HG03565 (cell line): ENCODE measurements at regions not wholly inside any gene's neighbourhood (a gene's known extent, or its start where the extent isn't known, plus 50 kb on each side); places are given as distances from the start of the nearest gene placed in this dataset.
"Not testable (repeated sequence)": the region's sequence is repeated elsewhere in the genome, so short reads cannot be mapped to it uniquely, and the experiment has no call there.

ENCODE experiments used
- ATAC-seq: cut with Tn5 transposase; IDR thresholded peaks from one replicate; pipeline ENCODE4 v1.9.1; 2021; ENCODE audit warnings: mild to moderate bottlenecking, moderate library complexity; ENCODE audit not compliant: unreplicated experiment

DNA sequence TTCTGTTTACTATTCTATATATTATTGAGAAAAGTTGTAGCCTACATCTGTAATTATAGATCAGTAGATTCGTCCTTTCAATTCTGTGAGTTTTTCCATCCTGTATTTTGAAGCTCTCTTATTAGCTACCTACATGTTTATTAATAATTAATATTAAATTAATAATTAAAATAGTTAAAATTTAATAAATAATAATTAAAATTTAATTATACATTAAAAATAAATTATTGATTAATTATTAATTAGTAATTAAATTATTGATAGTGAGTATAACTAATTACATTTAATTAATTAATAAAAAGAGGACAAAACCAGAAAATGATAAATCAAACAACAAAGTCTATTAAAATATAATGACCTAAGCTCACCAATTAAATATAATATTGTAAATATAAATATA is 606.6 kb upstream of the ROBO1 start:
- ATAC-seq, result no peak

DNA sequence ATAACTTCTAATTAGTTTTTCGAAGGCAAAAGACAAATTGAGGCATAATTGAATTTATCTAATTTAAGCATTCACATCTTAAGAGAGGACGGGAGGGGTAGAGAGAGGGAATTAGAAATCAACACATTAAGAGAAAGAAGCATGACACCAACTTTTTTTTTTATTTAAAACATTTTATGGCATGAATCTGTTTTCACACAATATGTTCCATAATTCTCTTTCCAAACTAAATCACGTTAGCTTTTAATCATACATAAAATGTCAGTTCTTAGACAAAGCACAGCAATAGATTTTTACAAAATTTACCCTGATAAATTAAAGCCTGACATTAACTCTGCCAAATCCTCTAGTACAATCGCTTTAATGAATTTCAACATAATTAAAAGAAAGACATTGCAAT is 600.8 kb upstream of the ROBO1 start:
- ATAC-seq, result no peak

DNA sequence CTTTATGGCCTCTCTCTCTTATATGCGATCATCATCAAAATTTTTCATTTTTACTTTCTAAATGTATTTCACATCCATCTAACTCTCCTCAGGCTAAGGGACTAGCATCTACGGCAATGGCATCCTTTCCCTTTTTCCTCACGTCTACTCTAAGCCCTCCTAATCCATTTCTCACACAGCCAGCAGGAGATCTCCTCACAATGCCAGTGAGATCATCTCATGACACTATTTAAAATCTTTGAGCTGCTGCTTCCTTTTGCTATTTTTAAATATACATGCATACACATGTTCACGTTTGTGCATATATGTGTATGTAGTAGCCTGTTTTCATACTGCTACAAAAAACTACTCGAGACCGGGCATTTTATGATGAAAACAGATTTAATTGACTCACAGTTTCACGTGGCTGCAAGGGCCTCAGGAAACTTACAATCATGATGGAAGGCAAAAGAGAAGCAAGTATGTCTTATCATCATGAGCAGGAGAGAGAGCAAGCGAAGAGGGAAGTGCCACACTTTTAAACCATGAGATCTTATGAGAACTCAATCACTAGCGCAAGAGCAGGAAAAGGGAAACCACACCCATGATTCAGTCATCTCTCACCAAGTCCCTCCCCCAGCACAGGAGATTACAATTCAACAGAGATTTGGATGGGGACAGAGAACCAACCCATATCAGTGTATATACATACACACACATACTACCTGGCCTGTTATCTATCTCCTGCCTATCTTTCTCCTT is 599.2 kb upstream of the ROBO1 start:
- no peak for ATAC-seq

DNA sequence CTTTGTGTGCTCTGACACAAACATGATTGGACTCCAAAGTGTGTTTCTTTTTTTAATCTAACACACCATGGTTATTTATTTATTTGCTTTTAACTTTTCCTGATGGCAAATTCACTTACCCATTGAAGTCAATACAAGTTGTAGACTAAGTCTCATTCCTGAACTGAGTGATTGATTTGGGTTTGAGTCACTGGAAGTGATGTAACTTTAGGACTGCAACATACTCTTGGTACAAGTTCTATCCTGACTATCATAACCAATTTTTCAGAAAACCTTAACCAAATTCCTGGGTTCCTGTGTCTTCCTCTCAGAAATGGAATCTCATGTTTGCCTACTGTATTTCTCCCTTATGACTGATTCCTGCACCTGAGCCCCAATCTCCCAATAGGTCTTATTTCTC is 590.0 kb upstream of the ROBO1 start:
- ATAC-seq, result no peak

DNA sequence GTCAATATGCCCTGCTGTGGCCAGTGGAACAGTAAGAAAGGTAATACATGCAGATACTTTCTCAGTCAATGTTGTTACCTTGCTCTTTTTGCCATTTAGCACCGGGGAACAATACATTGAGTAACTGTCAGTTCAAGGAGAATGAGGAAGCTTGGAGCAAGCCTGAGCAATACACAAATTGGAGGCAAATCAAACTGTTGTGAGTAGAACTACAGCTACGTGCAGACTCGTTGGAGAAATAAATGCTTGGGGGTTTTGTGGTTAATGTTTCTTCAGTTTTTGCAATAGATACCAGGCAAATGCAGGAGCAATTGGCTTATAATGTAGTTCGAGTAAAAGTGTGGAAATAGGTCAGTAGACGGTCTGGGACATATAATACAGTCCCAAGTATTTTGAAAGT is 587.3 kb upstream of the ROBO1 start:
- ATAC-seq, result no peak

DNA sequence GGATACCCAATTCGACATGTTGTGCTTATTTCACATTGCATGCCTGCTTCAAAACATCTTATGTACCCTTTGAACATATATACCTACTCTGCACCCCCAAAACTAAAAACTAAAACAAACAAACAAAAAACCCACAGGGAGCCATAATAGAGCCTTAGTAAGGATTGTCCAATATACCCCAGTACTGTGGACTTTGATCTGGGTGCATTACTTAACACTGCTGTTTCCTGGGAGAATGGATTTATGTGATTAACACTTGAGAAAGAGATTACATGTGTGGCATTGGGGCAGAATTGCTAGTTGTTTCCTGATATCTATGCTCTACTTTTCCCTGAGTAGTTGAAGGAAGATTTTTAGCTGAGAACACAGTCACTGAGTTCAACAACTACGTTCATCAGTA is 583.4 kb upstream of the ROBO1 start:
- ATAC-seq, result no peak

DNA sequence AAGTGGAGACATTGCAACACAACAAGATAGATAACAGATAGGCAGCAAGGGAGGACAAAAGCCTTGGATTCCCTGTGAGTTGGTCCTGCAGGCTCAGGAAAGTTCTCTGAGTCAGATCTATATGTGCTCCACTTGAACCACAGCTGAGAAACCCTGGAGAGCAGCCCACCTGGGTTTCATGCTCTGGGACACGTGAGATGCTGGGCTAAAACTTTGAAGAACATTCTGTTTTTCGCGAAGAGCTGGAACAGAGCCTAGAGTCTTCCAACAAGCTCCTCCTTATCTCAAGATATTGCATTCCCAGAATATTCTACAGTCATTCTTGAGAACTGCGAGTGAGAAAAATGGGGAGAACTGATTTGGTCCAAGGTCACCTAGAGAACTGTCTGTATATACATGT is 583.0 kb upstream of the ROBO1 start:
- no peak for ATAC-seq

DNA sequence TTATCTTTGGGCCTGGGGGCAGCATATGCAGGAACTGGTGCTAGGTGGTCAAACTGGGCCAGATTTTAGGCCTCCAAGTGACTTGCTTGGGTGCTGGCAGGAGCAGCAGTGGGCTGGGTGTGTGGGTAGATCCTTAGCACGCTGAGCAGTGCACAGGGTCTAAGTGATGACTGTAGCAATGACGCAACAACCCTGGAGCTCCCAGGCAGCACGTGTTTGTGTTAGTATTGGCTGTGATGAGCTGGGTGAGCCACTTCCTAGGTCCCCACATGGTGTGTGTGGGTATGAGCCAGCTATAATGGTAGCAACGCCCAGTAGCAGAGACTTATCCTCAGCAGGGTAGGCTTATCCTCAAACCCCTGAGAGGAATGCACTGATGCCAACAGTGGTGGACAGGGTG is 570.6 kb upstream of the ROBO1 start:
- no peak for ATAC-seq

DNA sequence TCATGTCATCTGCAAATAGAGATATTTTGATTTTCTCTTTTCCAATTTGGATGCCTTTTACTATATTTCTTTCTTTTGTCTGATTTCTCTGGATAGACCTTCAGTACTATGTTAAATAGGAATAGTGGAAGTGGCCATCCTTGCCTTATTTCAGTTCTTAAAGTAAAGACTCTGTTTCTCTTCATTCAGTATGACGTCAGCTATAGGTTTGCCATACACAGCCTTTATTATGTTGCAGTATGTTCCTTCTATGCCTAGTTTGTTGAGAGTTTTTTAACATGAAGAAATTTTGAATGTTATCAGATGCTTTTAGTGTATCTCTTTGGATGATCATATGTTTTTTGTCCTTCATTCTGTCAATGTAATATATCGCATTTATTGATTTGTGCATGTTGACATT is 566.7 kb upstream of the ROBO1 start:
- no peak for ATAC-seq

DNA sequence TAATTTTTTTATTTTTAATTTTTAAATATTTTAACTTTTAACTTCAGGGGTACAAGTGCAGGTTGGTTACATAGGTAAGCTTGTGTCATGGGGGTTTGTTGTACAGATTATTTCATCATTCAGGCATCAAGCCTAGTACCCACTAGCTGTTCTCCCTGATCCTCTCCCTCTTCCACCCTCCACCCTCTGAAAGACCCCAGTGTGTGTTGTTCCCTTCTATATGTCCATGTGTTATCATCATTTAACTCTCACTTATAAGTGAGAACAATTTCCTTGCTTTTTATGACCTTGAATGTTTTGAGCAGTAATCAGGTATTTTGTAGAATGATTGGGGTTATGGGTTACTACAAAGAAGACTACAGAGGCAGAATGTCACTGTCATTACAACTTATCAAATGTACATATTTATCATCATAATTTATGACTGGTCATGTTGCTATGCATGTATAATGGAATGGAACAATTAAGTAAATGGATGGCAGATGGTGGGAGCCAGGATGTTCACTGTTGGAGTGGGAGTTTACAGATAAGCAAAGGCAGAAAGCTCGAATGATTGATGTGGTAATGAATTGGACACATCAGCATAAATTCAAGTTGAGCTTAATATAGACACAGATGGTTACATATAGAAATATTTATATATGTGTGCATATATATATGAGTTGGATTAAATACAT is 563.8 kb upstream of the ROBO1 start:
- no peak for ATAC-seq

DNA sequence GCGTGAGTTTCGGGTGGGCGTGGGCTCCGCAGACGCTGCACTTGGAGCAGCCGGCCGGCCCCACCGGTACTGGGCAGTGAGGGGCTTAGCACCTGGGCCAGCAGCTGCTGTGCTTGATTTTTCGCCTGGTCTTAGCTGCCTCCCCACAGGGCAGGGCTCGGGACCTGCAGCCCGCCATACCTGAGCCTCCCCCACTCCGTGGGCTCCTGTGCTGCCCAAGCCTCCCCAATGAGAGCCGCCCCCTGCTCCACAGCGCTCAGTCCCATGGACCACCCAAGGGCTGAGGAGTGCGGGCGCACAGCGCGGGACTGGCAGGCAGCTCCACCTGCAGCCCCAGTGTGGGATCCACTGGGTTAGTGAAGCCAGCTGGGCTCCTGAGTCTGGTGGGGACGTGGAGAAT is 546.7 kb upstream of the ROBO1 start:
- ATAC-seq, result not testable (repeated sequence)

DNA sequence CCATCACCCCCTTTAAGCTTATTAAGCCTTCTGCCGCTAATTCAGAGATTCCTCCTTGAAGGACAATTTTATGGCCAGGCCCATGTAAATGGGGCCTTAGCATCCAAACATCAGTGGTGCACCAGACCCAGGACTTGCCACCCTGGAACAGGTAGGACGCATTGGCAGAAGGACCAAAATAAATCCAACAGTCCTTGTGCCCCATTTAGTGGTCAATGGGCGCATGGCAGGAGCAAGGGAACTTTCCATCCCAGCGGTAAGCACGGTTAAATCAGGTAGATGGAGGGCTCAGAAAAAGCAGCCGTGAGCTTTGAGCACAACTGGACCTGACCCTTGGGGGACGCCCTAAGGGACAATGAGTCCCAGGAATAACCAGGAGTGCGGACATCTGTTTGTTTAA is 540.8 kb upstream of the ROBO1 start:
- no peak for ATAC-seq

DNA sequence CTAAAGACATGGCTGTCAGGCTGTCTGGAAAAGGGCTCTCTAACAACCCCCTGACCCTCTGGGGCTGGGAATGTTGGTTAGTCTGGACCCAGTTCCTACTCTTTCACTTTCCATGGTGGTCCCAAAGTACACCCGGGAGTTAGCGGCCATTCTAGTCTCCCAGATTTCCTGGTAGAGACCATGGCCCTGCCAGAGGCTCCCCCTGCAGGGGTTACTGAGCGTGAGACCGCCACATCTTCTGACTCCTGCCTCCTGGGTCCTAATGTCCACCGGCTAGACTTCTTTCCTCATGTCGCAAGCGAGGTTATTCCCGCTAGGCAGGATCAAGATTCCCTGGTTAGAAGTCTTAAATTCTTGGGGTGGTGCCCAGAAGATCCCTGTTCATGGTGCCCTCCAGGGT is 540.0 kb upstream of the ROBO1 start:
- ATAC-seq, result no peak

DNA sequence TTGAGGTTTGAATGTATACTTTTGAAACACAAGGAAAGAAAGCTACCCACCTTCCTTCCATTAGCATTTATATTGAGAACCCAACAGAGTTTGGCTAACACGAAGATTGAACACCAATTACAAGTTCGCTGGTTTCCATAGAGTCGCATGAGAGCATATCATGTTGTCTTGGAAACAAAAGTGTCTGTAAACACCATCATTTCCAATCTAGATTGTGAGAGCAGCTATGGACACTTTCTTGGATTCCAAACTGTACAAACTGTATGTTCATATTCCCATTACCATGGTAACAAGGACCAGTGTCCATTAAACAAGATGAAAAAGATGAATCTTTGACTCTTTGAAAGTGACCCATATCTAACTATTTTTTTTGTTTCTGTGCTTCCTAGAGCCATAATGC is 529.9 kb upstream of the ROBO1 start:
- ATAC-seq, result no peak

DNA sequence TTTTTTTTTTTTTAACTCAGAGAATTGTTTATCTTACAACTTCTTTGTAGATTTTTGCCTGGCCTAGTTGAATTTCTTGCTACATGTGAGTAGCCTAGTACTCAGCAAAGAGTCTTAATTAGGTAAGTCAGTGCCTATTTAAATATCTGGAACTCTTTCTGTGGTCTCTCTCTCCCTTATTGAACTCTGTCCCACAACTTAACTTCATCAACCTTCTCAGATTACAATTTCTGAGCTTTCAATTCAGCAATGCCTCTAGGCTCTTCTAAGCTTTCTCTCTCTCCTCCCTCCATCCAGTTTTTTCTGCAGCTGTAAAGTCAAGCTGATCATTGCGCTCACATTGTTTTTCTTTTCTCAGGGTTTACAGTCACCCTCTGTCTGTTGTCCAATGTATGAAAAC is 517.6 kb upstream of the ROBO1 start:
- ATAC-seq, result no peak

DNA sequence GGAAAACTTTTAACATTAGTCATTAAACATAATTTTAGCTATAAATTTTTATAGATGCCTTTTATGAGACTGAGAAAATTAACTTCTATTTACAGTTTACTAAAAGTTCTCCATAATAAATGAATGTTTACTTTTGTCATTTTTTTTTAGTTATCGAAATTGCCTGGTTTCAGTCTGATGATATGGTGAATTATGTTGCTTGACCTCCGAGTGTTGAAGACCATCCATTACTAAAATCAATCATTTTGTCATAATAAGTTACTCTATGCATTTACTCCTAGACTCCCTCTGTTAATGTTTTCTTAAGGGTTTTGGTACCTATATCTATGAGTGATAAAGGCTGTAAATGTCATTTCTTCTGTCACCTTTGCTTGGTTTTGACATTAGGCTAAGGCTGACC is 516.0 kb upstream of the ROBO1 start:
- ATAC-seq, result no peak

DNA sequence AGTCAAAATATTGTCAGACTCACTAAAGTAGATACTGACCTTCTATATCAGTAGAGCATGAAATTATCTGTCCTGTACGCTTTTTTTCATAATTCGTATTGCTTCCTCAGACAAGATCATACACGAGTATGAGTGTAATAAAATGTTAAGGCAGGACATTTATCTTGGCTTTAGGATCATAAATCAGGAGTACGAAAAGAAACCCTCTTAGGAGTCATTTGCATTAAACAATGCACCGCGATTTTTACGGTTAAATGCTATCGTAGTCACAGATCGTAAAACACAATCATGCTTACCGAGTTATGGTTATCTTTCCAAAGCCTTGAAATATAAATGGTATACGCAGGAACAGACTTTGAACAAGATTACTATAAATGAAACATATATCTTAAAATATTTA is 510.3 kb upstream of the ROBO1 start:
- ATAC-seq, result no peak

DNA sequence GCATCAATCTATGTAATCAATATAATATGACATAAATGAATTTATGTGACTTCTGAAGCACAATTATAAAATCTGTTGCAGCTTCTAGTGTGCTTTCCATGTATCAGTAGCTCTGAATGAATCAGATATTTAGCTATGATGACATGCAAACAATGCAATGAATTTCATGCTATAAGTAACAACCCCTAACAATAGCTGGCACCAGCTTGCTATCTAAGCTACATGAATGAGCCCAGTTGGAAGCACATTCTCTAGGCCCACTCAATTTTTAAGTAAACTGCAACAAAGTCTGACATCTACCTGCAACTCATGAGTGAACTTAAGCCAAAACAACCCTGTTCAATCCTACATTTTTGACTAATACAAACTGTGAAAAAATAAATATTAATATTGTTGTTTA is 507.3 kb upstream of the ROBO1 start:
- no peak for ATAC-seq

DNA sequence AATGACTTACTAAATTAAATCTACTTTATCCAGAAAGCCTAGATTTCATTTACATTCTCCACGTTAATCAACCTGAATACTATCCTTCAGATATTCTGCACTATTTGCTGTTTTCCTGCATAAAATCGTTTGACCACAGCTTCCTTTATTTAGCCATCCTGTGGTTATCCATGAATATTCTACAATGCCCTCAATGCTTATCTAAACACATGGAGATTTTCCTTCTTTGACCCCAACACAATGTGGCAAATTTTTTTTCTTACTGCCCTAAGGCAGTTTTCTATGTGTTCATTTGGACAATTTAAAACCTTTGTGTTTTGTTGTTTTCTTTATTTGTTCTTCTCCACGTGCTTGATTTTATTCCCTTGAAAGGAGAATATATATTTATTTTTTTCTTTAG is 495.5 kb upstream of the ROBO1 start:
- no peak for ATAC-seq

DNA sequence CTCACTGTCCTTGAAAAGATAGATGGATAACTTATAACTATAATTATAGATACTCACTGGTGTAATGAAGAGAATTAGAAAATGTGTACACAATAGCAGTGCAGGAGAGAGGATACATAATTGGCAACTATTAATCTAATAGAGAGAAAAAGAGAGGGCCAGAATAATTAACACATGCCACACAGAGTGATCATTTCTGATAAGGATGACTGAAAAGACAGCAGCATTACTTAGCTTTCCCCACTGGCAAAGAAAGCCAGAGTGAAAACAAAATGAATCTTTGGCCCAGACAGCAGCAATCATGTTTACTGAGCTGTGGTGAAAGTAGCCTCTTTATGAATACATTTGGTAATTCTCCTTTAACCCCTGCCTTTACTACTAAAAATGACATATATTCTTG is 493.3 kb upstream of the ROBO1 start:
- no peak for ATAC-seq

DNA sequence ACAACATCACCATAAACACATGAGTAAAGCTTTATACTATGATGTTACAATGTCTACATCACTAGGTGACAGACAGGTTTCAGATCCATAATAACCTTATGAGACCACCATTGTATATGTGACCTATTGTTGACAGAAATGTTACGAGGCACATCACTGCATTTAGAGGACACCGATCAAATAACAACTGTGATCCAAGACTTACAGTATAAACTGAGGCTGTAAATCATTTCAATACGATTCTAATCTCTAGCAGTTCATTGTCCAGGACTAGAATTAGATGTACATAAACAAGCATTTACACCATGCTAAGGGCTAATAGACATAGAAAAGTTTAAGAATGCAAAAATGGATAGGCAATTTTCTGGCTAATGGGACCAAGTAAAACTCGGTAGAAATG is 491.9 kb upstream of the ROBO1 start:
- ATAC-seq, result no peak

DNA sequence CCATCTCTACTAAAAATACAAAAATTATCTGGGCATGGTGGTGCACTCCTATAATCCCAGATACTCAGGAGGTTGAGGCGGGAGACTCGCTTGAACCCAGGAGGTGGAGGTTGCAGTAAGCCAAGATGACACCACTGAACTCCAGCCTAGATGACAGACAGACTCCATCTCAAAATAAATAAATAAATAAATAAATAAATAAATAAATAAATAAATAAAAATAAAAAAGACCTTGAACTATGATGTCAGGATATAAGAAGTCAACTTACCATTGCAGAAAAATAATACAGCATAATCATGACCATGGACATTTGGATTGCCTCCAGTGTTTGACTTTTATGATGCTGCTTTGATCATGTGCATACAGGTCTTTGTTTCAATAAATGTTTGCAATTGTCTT is 484.3 kb upstream of the ROBO1 start:
- no peak for ATAC-seq

DNA sequence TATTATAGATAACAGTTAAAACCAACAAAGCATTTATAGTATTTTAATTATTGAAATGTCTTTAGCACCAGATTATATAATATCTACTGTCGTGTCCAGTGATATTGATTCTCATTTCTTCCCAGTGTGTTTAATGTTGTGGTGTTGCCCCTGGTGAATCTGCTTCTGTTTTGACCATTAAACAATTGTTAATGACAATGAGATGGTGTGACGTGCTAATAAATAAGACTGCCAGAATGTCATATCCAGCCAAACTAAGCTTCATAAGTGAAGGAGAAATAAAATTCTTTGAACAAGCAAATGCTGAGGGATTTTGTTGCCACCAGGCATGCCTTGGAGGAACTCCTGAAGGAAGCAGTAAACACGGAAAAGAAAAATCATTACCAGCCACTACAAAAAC is 480.0 kb upstream of the ROBO1 start:
- ATAC-seq, result no peak
